Tibial nerve (tissue), 4 donors: ENCODE measurements at regions not wholly inside any gene's neighbourhood (a gene's known extent, or its start where the extent isn't known, plus 50 kb on each side); places are given as distances from the start of the nearest gene placed in this dataset.

Experiments used
- CTCF ChIP-seq, 5 experiments: fragments of 200-600 bp in 3 of 5; fragments of 450-650 bp in 2 of 5; sonication (generic) in 3 of 5; IDR thresholded peaks; one replicate each; pipeline ENCODE4 v1.5.1; 2016 to 2019; ENCODE audit warnings: antibody characterized with exemption in 5 of 5, mild to moderate bottlenecking in 3 of 5, moderate library complexity in 2 of 5
- EP300 ChIP-seq, 2 donors: sonication (generic); formaldehyde crosslinking; IDR thresholded peaks; one replicate each; pipeline ENCODE4 v1.6.1; 2017; ENCODE audit warnings: antibody characterized with exemption in 2 of 2, mild to moderate bottlenecking in 1 of 2
- POLR2A ChIP-seq, 2 donors: fragments of 450-650 bp; IDR thresholded peaks; one replicate each; pipeline ENCODE4 v1.6.1; 2017; ENCODE audit warnings: antibody characterized with exemption in 2 of 2, mild to moderate bottlenecking in 2 of 2, moderate library complexity in 2 of 2

DNA sequence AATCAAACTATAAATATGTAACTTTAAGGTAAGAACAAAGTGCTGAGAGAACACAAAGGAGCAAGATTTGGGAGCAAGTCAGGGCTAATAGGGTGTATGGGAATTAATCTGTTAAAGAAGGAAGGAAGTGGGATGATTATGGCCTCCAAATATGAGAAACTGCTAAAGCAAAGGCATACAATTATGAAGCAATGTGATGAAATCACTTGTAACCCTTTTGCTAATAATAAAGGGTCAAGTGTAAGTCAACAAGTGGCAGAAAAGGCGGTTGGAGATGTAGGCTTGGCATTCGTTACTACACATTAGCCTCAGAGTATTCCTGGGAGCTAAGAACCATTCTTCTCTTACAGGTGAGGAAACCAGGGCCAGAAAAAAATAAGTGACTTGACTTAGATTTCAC, 1002.3 kb upstream of the TENM4 start:
- no peak for TF ChIP-seq EP300 (IDR thresholded peaks at IDR 0.05)
- TF ChIP-seq CTCF (IDR thresholded peaks at IDR 0.05): no peak
- no peak for TF ChIP-seq POLR2A (IDR thresholded peaks at IDR 0.05)
